Ovary (tissue), 3 donors: ENCODE measurements at regions not wholly inside any gene's neighbourhood (a gene's known extent, or its start where the extent isn't known, plus 50 kb on each side); places are given as distances from the start of the nearest gene placed in this dataset.

Experiments
- EP300 ChIP-seq: sonication (generic); formaldehyde crosslinking; IDR thresholded peaks from one replicate; pipeline ENCODE4 v1.6.1; 2017; ENCODE audit warnings: antibody characterized with exemption
- POLR2A ChIP-seq: fragments of 450-650 bp; IDR thresholded peaks from one replicate; pipeline ENCODE4 v1.6.1; 2017; ENCODE audit warnings: antibody characterized with exemption, mild to moderate bottlenecking, moderate library complexity
- TF ChIP-seq, protein P1 (sequence below), 3 donors: fragments of 450-650 bp in 2 of 3; fragments of 200-600 bp in 1 of 3; IDR thresholded peaks; one replicate each; pipeline versions ENCODE4 v1.5.1 to v1.8.0; 2016 to 2022; ENCODE audit warnings: antibody characterized with exemption in 3 of 3, mild to moderate bottlenecking in 1 of 3
- donor health status: DM: no; HTN: no; CAD: no.

DNA sequence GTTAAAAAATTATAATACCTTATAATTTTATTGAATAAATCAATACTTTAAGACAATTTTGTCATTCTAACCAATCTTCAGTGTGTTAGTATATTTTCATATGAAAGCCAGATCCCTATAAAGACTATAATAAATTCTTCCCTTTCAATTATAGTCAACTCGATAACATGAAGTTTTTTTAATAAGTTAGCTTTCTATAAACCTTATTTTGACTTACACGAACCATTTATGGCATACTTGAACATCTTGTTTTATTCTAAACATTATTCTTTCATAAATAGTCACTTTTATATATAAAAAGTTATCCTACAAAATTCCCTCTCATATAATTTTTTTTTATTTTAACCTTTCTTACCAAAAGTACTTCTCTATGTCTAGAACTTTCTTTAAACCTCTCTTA lies 1002.3 kb downstream of the TMEM121 start:
- no peak for TF ChIP-seq POLR2A
- no peak for TF ChIP-seq EP300
- TF ChIP-seq, protein P1, sequence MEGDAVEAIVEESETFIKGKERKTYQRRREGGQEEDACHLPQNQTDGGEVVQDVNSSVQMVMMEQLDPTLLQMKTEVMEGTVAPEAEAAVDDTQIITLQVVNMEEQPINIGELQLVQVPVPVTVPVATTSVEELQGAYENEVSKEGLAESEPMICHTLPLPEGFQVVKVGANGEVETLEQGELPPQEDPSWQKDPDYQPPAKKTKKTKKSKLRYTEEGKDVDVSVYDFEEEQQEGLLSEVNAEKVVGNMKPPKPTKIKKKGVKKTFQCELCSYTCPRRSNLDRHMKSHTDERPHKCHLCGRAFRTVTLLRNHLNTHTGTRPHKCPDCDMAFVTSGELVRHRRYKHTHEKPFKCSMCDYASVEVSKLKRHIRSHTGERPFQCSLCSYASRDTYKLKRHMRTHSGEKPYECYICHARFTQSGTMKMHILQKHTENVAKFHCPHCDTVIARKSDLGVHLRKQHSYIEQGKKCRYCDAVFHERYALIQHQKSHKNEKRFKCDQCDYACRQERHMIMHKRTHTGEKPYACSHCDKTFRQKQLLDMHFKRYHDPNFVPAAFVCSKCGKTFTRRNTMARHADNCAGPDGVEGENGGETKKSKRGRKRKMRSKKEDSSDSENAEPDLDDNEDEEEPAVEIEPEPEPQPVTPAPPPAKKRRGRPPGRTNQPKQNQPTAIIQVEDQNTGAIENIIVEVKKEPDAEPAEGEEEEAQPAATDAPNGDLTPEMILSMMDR (IDR thresholded peaks at IDR 0.05), result no peak
